Fibroblast of lung (primary cell): ENCODE measurements at regions not wholly inside any gene's neighbourhood (a gene's known extent, or its start where the extent isn't known, plus 50 kb on each side); places are given as distances from the start of the nearest gene placed in this dataset.

Source experiments
- EZH2 ChIP-seq: IDR thresholded peaks from 2 replicates; pipeline ENCODE4 v1.5.1; 2012; ENCODE audit warnings: low read length, control low read depth, mild to moderate bottlenecking; ENCODE audit errors: missing control alignments
- TF ChIP-seq, protein P1 (sequence below), 2 donors: IDR thresholded peaks in 1 of 2; conservative IDR thresholded peaks in 1 of 2; 1 replicate in 1 of 2; 2 replicates in 1 of 2; pipeline ENCODE4 v1.5.1; 2011 to 2012; ENCODE audit warnings: low read length in 2 of 2, control low read depth in 1 of 2, inconsistent platforms in 1 of 2, low read depth in 1 of 2, mild to moderate bottlenecking in 1 of 2

DNA sequence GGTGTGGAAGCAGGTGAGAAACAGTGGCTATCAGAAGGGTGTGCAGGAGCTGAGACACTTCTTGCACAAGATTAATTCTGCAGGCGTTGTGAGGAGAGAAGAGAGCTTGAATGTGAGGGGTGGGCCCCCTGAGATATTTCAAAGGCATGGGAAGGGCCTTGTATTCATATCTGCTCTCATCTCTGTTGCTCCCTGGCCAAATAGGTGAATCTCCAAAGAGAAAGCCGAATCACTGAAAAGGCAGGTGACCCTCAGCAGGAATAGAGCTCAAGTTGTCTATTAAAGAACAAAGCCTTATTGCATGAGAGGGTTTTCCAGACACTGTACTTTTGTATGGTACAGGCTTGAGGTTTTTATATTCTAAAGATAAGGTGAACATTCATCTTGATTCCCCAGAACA lies 373.1 kb downstream of the TMEM114 start:
- TF ChIP-seq, protein P1, sequence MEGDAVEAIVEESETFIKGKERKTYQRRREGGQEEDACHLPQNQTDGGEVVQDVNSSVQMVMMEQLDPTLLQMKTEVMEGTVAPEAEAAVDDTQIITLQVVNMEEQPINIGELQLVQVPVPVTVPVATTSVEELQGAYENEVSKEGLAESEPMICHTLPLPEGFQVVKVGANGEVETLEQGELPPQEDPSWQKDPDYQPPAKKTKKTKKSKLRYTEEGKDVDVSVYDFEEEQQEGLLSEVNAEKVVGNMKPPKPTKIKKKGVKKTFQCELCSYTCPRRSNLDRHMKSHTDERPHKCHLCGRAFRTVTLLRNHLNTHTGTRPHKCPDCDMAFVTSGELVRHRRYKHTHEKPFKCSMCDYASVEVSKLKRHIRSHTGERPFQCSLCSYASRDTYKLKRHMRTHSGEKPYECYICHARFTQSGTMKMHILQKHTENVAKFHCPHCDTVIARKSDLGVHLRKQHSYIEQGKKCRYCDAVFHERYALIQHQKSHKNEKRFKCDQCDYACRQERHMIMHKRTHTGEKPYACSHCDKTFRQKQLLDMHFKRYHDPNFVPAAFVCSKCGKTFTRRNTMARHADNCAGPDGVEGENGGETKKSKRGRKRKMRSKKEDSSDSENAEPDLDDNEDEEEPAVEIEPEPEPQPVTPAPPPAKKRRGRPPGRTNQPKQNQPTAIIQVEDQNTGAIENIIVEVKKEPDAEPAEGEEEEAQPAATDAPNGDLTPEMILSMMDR (conservative IDR thresholded peaks at IDR 0.05 in 1 of 2, IDR thresholded peaks at IDR 0.05 in 1 of 2; ENCODE audit: low read depth in 1 of 2, low read length in 2 of 2) = no peak
- TF ChIP-seq EZH2 = no peak
